ENCODE measurements at regions not wholly inside any gene's neighbourhood (a gene's known extent, or its start where the extent isn't known, plus 50 kb on each side); places are given as distances from the start of the nearest gene placed in this dataset.

- no peak for DNase-seq
- H3K27ac ChIP-seq (ENCODE audit: insufficient read depth, low read length, poor library complexity, severe bottlenecking): peak overlapping the region; percentile 27
Observed at GRCh38 chr7:130894146-130894908, 160.3 kb upstream of the KLF14 start.

GRCh38 chr7:130894909-130895750, 161.1 kb upstream of the KLF14 start:
- no peak overlapping the region for H3K4me3 ChIP-seq (ENCODE audit: insufficient read depth, low read depth, low read length, poor library complexity, severe bottlenecking)
- DNase-seq: no peak
- H3K27me3 ChIP-seq (replicated peaks; ENCODE audit: control insufficient read depth, insufficient read depth, low read length, poor library complexity, severe bottlenecking): no peaks in the 10 kb centered on the region
- peaks cover 32% of the 10 kb centered on the region for H3K4me1 ChIP-seq (ENCODE audit: control insufficient read depth, insufficient read depth, low read length, poor library complexity, severe bottlenecking)
- H3K9me3 ChIP-seq (ENCODE audit: control insufficient read depth, low read length): no peaks in the 10 kb centered on the region
- peaks cover 43% of the 10 kb centered on the region for H3K36me3 ChIP-seq (ENCODE audit: control insufficient read depth, insufficient read depth, low read length)
- H3K27ac ChIP-seq (ENCODE audit: insufficient read depth, low read length, poor library complexity, severe bottlenecking): peak overlapping the region; percentile 27

More at GRCh38 chr7:130894146-130894908, 160.3 kb upstream of the KLF14 start:
- H3K4me3 ChIP-seq (ENCODE audit: insufficient read depth, low read depth, low read length, poor library complexity, severe bottlenecking): no peak overlapping the region
- H3K27me3 ChIP-seq (replicated peaks; ENCODE audit: control insufficient read depth, insufficient read depth, low read length, poor library complexity, severe bottlenecking): no peaks in the 10 kb centered on the region
- no peaks in the 10 kb centered on the region for H3K9me3 ChIP-seq (ENCODE audit: control insufficient read depth, low read length)
- peaks cover 40% of the 10 kb centered on the region for H3K36me3 ChIP-seq (ENCODE audit: control insufficient read depth, insufficient read depth, low read length)
- peaks cover 32% of the 10 kb centered on the region for H3K4me1 ChIP-seq (ENCODE audit: control insufficient read depth, insufficient read depth, low read length, poor library complexity, severe bottlenecking)

- DNase-seq: no peak
- H3K36me3 ChIP-seq (ENCODE audit: control insufficient read depth, insufficient read depth, low read length): peaks cover 39% of the 10 kb centered on the region
- H3K9me3 ChIP-seq (ENCODE audit: control insufficient read depth, low read length): no peaks in the 10 kb centered on the region
- no peak overlapping the region for H3K4me3 ChIP-seq (ENCODE audit: insufficient read depth, low read depth, low read length, poor library complexity, severe bottlenecking)
- peaks cover 34% of the 10 kb centered on the region for H3K4me1 ChIP-seq (ENCODE audit: control insufficient read depth, insufficient read depth, low read length, poor library complexity, severe bottlenecking)
- no peak overlapping the region for H3K27ac ChIP-seq (ENCODE audit: insufficient read depth, low read length, poor library complexity, severe bottlenecking)
- H3K27me3 ChIP-seq (replicated peaks; ENCODE audit: control insufficient read depth, insufficient read depth, low read length, poor library complexity, severe bottlenecking): no peaks in the 10 kb centered on the region
Observed at GRCh38 chr7:130896051-130896881, 162.3 kb upstream of the KLF14 start.

- DNase-seq: peak; percentile 58 to 68 (median 65)
- H3K9me3 ChIP-seq (ENCODE audit: control insufficient read depth, low read length): no peaks in the 10 kb centered on the region
- H3K4me1 ChIP-seq (ENCODE audit: control insufficient read depth, insufficient read depth, low read length, poor library complexity, severe bottlenecking): peaks cover 37% of the 10 kb centered on the region
- H3K36me3 ChIP-seq (ENCODE audit: control insufficient read depth, insufficient read depth, low read length): peaks cover 38% of the 10 kb centered on the region
- H3K27me3 ChIP-seq (replicated peaks; ENCODE audit: control insufficient read depth, insufficient read depth, low read length, poor library complexity, severe bottlenecking): no peaks in the 10 kb centered on the region
- no peak overlapping the region for H3K4me3 ChIP-seq (ENCODE audit: insufficient read depth, low read depth, low read length, poor library complexity, severe bottlenecking)
- H3K27ac ChIP-seq (ENCODE audit: insufficient read depth, low read length, poor library complexity, severe bottlenecking): no peak overlapping the region
Observed at GRCh38 chr7:130896898-130897514, 163.0 kb upstream of the KLF14 start.

GRCh38 chr7:130897515-130898419, 163.8 kb upstream of the KLF14 start:
- no peaks in the 10 kb centered on the region for H3K27me3 ChIP-seq (replicated peaks; ENCODE audit: control insufficient read depth, insufficient read depth, low read length, poor library complexity, severe bottlenecking)
- DNase-seq: no peak
- H3K27ac ChIP-seq (ENCODE audit: insufficient read depth, low read length, poor library complexity, severe bottlenecking): no peak overlapping the region
- no peaks in the 10 kb centered on the region for H3K9me3 ChIP-seq (ENCODE audit: control insufficient read depth, low read length)
- H3K4me1 ChIP-seq (ENCODE audit: control insufficient read depth, insufficient read depth, low read length, poor library complexity, severe bottlenecking): peaks cover 37% of the 10 kb centered on the region
- H3K36me3 ChIP-seq (ENCODE audit: control insufficient read depth, insufficient read depth, low read length): peaks cover 38% of the 10 kb centered on the region
- no peak overlapping the region for H3K4me3 ChIP-seq (ENCODE audit: insufficient read depth, low read depth, low read length, poor library complexity, severe bottlenecking)

GRCh38 chr7:130899071-130899560, 165.1 kb upstream of the KLF14 start:
- Histone ChIP-seq H3K27me3 (replicated peaks; ENCODE audit: control insufficient read depth, insufficient read depth, low read length, poor library complexity, severe bottlenecking) (no peaks in the 10 kb centered on the region), H3K36me3 (ENCODE audit: control insufficient read depth, insufficient read depth, low read length) (peaks cover 38% of the 10 kb centered on the region), H3K4me1 (ENCODE audit: control insufficient read depth, insufficient read depth, low read length, poor library complexity, severe bottlenecking) (peaks cover 32% of the 10 kb centered on the region), H3K4me3 (ENCODE audit: insufficient read depth, low read depth, low read length, poor library complexity, severe bottlenecking) (no peak overlapping the region), H3K27ac (ENCODE audit: insufficient read depth, low read length, poor library complexity, severe bottlenecking) (no peak overlapping the region), H3K9me3 (ENCODE audit: control insufficient read depth, low read length) (no peaks in the 10 kb centered on the region)
- DNase-seq: no peak

GRCh38 chr7:130899638-130900401, 165.8 kb upstream of the KLF14 start:
- H3K27me3 ChIP-seq (replicated peaks; ENCODE audit: control insufficient read depth, insufficient read depth, low read length, poor library complexity, severe bottlenecking): no peaks in the 10 kb centered on the region
- no peak for DNase-seq
- H3K4me3 ChIP-seq (ENCODE audit: insufficient read depth, low read depth, low read length, poor library complexity, severe bottlenecking): no peak overlapping the region
- H3K4me1 ChIP-seq (ENCODE audit: control insufficient read depth, insufficient read depth, low read length, poor library complexity, severe bottlenecking): peaks cover 30% of the 10 kb centered on the region
- H3K9me3 ChIP-seq (ENCODE audit: control insufficient read depth, low read length): no peaks in the 10 kb centered on the region
- H3K27ac ChIP-seq (ENCODE audit: insufficient read depth, low read length, poor library complexity, severe bottlenecking): no peak overlapping the region
- H3K36me3 ChIP-seq (ENCODE audit: control insufficient read depth, insufficient read depth, low read length): peaks cover 33% of the 10 kb centered on the region

- peaks cover 26% of the 10 kb centered on the region for H3K36me3 ChIP-seq (ENCODE audit: control insufficient read depth, insufficient read depth, low read length)
- no peak overlapping the region for H3K4me3 ChIP-seq (ENCODE audit: insufficient read depth, low read depth, low read length, poor library complexity, severe bottlenecking)
- H3K9me3 ChIP-seq (ENCODE audit: control insufficient read depth, low read length): no peaks in the 10 kb centered on the region
- no peak overlapping the region for H3K27ac ChIP-seq (ENCODE audit: insufficient read depth, low read length, poor library complexity, severe bottlenecking)
- H3K27me3 ChIP-seq (replicated peaks; ENCODE audit: control insufficient read depth, insufficient read depth, low read length, poor library complexity, severe bottlenecking): no peaks in the 10 kb centered on the region
- H3K4me1 ChIP-seq (ENCODE audit: control insufficient read depth, insufficient read depth, low read length, poor library complexity, severe bottlenecking): peaks cover 28% of the 10 kb centered on the region
- no peak for DNase-seq
Observed at GRCh38 chr7:130900471-130901076, 166.6 kb upstream of the KLF14 start.
